Posterior vena cava (tissue), 2 donors: ENCODE measurements at regions not wholly inside any gene's neighbourhood (a gene's known extent, or its start where the extent isn't known, plus 50 kb on each side); places are given as distances from the start of the nearest gene placed in this dataset.

ENCODE experiments used
- DNase-seq: peaks from one replicate; pipeline ENCODE4 v3.0.0-alpha.2; 2020; ENCODE audit warnings: low spot score
- intact Hi-C, 2 donors: fragments of 100-400 bp; cut with DNase I; formaldehyde crosslinking; loops; one replicate each; pipeline versions ENCODE4 v1.14.1 to v1.14.2; 2022 to 2023
- donor health status: DM: yes; HTN: yes; CAD: no.
- donor health status: DM: yes; HTN: yes; CAD: no.

- DNase-seq = no peak
- intact Hi-C loops = no loop called here
Measured at GRCh38 chr3:193884652-193885051, 251.3 kb upstream of the HES1 start.

GRCh38 chr3:193885832-193886231 is 250.1 kb upstream of the HES1 start:
- intact Hi-C loops = no loop called here
- no peak for DNase-seq

- intact Hi-C loops = no loop called here
- DNase-seq = no peak
Measured at GRCh38 chr3:193890016-193890897, 245.7 kb upstream of the HES1 start.

GRCh38 chr3:193894121-193894863 is 241.7 kb upstream of the HES1 start:
- intact Hi-C loops = no loop called here
- no peak for DNase-seq

- intact Hi-C loops = no loop called here
- no peak for DNase-seq
Measured at GRCh38 chr3:193895409-193895808, 240.5 kb upstream of the HES1 start.

GRCh38 chr3:193896419-193896818 is 239.5 kb upstream of the HES1 start:
- intact Hi-C loops = no loop called here
- no peak for DNase-seq

GRCh38 chr3:193897288-193897687 is 238.7 kb upstream of the HES1 start:
- no peak for DNase-seq
- intact Hi-C loops = no loop called here

GRCh38 chr3:193897731-193898180 is 238.2 kb upstream of the HES1 start:
- DNase-seq = no peak
- intact Hi-C loops = no loop called here

GRCh38 chr3:193899001-193899400 is 236.9 kb upstream of the HES1 start:
- no peak for DNase-seq
- intact Hi-C loops = no loop called here

GRCh38 chr3:193901007-193901406 is 234.9 kb upstream of the HES1 start:
- DNase-seq = no peak
- intact Hi-C loops = no loop called here

GRCh38 chr3:193902607-193903511 is 233.1 kb upstream of the HES1 start:
- intact Hi-C loops = no loop called here
- no peak for DNase-seq

GRCh38 chr3:193903512-193903817 is 232.5 kb upstream of the HES1 start:
- no peak for DNase-seq
- intact Hi-C loops = no loop called here

GRCh38 chr3:193903966-193904365 is 232.0 kb upstream of the HES1 start:
- intact Hi-C loops = no loop called here
- DNase-seq = no peak

GRCh38 chr3:193905541-193906396 is 230.2 kb upstream of the HES1 start:
- DNase-seq = no peak
- intact Hi-C loops = no loop called here

- intact Hi-C loops = no loop called here
- DNase-seq = no peak
Measured at GRCh38 chr3:193906849-193907410, 229.0 kb upstream of the HES1 start.

GRCh38 chr3:193908181-193908744 is 227.7 kb upstream of the HES1 start:
- intact Hi-C loops = no loop called here
- DNase-seq = no peak

GRCh38 chr3:193909387-193909786 is 226.6 kb upstream of the HES1 start:
- no peak for DNase-seq
- intact Hi-C loops = no loop called here

GRCh38 chr3:193910310-193910709 is 225.6 kb upstream of the HES1 start:
- no peak for DNase-seq
- intact Hi-C loops = loop anchor here in 1 of 2 donors (10.0 kb wide), 1 partner anchor 734 kb away; no protein-coding TSS in a partner anchor
